Ovary (tissue), 7 donors: ENCODE measurements at regions not wholly inside any gene's neighbourhood (a gene's known extent, or its start where the extent isn't known, plus 50 kb on each side); places are given as distances from the start of the nearest gene placed in this dataset.

Source experiments
- DNase-seq, 5 donors: peaks; one replicate each; pipeline ENCODE4 v3.0.0-alpha.2; 2019 to 2020
- H3K27ac ChIP-seq, 2 donors: fragments of 200-600 bp; one replicate each; pipeline versions ENCODE4 v1.5.1 to v1.8.0; 2019 to 2022
- H3K27me3 ChIP-seq: fragments of 200-600 bp; one replicate; pipeline ENCODE4 v1.8.0; 2022
- H3K36me3 ChIP-seq: fragments of 200-600 bp; sonication (generic); one replicate; pipeline ENCODE4 v1.5.1; 2019
- H3K4me1 ChIP-seq: one replicate; pipeline ENCODE4 v1.8.1; 2013; ENCODE audit warnings: mild to moderate bottlenecking, moderate library complexity; ENCODE audit not compliant: insufficient read depth
- H3K4me3 ChIP-seq: fragments of 200-600 bp; sonication (generic); one replicate; pipeline ENCODE4 v1.5.1; 2017
- H3K9me3 ChIP-seq, 2 donors: fragments of 200-600 bp in 1 of 2; sonication (generic) in 1 of 2; one replicate each; pipeline versions ENCODE4 v1.5.1 to v1.8.1; 2013 to 2019; ENCODE audit warnings: mild to moderate bottlenecking in 1 of 2, moderate library complexity in 1 of 2
- EP300 ChIP-seq: sonication (generic); formaldehyde crosslinking; IDR thresholded peaks from one replicate; pipeline ENCODE4 v1.6.1; 2017; ENCODE audit warnings: antibody characterized with exemption
- POLR2A ChIP-seq: fragments of 450-650 bp; IDR thresholded peaks from one replicate; pipeline ENCODE4 v1.6.1; 2017; ENCODE audit warnings: antibody characterized with exemption, mild to moderate bottlenecking, moderate library complexity
- WGBS, 3 donors: extraction: QIAGEN DNeasy Blood & Tissue Kit in 1 of 3; methylation state at CpG; one replicate each; pipeline versions ENCODE4 v1.1.5 to v1.1.7; 2013 to 2017; 5-methylcytosine and 5-hydroxymethylcytosine counted together
- intact Hi-C, 4 donors: fragments of 100-400 bp; cut with DNase I; formaldehyde crosslinking; loops; one replicate each; pipeline versions ENCODE4 v1.11.0 to v1.15.1; 2022 to 2023
- TF ChIP-seq, protein P1 (sequence below), 3 donors: fragments of 450-650 bp in 2 of 3; fragments of 200-600 bp in 1 of 3; IDR thresholded peaks; one replicate each; pipeline versions ENCODE4 v1.5.1 to v1.8.0; 2016 to 2022; ENCODE audit warnings: antibody characterized with exemption in 3 of 3, mild to moderate bottlenecking in 1 of 3
- donor health status: DM: no; HTN: no; CAD: no; lungs with moderate emphysema.
- donor health status: DM: no; HTN: no; CAD: no.
- donor health status: Bipolar disorder and iron deficiency.
- donor health status: DM: no; HTN: no; CAD: no.
- donor health status: DM: yes; HTN: yes; CAD: no.

DNA sequence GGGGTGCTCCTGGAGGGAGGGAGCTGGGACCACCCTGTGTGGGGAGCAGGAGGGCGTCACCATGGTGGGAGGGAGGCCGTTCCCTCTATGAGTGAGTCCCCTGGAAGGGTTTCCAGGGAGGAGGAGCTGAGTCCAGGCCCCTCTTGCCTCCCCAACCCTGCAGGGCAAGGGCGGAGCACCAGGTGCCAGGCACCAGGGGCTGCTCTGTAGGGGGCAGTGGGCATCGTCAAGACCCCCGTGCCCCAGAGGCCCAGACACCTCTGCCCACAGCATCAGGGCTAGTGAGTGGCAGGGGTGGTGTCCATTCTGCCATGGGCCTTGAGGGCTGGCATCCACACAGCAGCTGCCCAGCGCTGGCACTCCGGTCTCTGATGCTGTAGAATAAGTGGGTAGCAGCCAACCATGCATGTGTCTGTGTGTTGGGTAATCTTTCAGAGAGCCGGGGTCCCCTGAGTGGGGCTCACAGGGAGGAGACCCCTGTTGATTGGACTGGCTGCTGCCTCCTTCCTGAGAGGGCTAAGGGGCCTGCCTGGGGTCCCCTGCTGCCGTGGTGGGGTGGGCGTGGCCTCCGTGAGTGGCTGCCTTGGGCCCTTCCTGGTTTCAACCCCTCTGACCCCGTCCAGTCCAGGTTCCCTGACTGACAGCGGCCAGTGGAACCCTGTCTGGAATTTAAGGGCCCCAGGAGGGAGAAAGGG is 72.7 kb upstream of the RNU6ATAC start:
- no peaks in the 10 kb centered on the region for H3K9me3 ChIP-seq
- 87 to 90% (median 88%) methylated on average over 12 to 13 of the region's 13 CpGs for WGBS, 3 donors
- H3K27me3 ChIP-seq = no peaks in the 10 kb centered on the region
- DNase-seq = no peak
- H3K4me3 ChIP-seq = no peak overlapping the region
- H3K27ac ChIP-seq = no peak overlapping the region
- TF ChIP-seq EP300 (no peak), POLR2A (no peak)
- TF ChIP-seq, protein P1, sequence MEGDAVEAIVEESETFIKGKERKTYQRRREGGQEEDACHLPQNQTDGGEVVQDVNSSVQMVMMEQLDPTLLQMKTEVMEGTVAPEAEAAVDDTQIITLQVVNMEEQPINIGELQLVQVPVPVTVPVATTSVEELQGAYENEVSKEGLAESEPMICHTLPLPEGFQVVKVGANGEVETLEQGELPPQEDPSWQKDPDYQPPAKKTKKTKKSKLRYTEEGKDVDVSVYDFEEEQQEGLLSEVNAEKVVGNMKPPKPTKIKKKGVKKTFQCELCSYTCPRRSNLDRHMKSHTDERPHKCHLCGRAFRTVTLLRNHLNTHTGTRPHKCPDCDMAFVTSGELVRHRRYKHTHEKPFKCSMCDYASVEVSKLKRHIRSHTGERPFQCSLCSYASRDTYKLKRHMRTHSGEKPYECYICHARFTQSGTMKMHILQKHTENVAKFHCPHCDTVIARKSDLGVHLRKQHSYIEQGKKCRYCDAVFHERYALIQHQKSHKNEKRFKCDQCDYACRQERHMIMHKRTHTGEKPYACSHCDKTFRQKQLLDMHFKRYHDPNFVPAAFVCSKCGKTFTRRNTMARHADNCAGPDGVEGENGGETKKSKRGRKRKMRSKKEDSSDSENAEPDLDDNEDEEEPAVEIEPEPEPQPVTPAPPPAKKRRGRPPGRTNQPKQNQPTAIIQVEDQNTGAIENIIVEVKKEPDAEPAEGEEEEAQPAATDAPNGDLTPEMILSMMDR (IDR thresholded peaks at IDR 0.05) = no peak
- intact Hi-C loops = loop anchor here in 1 of 4 donors (10.0 kb wide), 1 partner anchor 58 kb away; no protein-coding TSS in a partner anchor
- peaks cover 7% of the 10 kb centered on the region for H3K4me1 ChIP-seq
- no peaks in the 10 kb centered on the region for H3K36me3 ChIP-seq

DNA sequence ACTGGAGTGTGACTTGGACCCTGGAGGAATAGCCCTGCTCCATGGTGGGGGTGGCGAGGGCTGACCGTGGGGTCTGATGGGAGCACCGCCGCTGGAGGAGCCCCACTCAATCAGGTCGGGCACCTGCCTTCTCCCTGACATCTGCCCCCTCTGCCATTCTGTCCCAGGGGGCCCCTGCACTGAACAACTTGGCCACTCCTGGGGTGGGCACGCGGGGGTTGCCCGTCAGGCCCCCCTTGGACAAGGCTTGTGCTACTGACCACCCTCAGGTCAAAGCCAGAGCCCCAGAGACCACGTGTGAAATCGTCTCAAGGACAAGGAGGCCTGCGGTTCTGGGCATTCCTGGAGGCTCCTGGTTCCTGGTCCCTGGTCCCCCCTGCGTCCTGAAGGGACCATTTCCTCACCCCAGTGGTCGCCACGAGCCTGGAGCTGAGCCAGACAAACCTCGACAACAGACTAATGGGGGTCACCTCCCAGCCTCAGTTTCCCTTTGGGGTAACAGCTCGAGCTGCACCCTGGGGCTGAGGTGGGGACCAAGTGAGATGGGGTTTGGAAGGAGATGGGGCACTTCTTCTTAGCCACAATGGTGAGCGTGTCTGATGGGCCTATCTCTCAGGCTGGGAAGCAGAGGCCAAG is 73.4 kb upstream of the RNU6ATAC start:
- no peak overlapping the region for H3K27ac ChIP-seq
- H3K9me3 ChIP-seq = no peaks in the 10 kb centered on the region
- H3K36me3 ChIP-seq = no peaks in the 10 kb centered on the region
- no peak for TF ChIP-seq EP300
- TF ChIP-seq POLR2A = no peak
- TF ChIP-seq, protein P1 (IDR thresholded peaks at IDR 0.05) = no peak
- peak in 1 of 5 donors; percentile 24 for DNase-seq
- no peaks in the 10 kb centered on the region for H3K27me3 ChIP-seq
- intact Hi-C loops = loop anchor here in 1 of 4 donors (10.0 kb wide), 1 partner anchor 57 kb away; no protein-coding TSS in a partner anchor
- no peak overlapping the region for H3K4me3 ChIP-seq
- peaks cover 7% of the 10 kb centered on the region for H3K4me1 ChIP-seq
- 80 to 83% (median 81%) methylated on average over 17 of the region's 17 CpGs for WGBS, 3 donors

DNA sequence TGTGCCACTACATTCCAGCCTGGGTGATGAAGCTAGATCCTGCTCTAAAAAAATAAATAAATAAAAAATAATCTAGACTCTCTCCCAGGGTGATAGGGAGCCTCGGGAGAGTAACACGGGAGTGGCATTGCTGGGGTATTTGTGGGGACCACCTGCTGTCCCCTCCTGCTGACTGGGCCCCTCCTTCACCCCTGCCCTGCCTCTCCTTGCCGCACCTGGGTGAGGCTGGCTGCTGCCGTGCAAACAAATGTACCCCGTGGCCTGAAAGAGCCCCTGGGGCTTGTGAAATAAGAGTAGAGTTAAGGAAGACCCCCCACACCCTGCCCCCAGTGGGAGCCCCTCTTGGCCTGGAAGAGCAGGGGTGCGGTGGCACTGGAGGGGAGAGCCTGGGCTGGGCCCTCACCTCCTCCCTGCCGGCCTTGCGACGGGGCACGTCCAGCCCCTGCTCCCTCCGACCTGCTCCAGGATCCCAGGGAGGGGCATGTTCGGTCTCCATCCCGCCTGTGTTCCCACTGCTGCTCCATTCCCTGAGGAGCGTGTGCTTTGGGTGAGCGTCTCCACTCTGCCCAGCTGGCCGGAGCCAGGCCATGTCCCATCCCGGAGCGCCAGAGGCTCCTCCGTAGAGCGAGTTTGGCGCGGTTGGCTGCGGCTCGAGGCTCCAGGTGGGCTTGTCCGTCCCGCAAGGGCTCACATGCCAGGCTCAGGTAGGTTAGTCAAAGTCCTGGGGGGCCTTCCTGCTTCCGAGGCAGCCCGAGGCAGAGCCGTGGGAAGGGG is 75.0 kb upstream of the RNU6ATAC start:
- intact Hi-C loops = loop anchor here in 1 of 4 donors (10.0 kb wide), 1 partner anchor 55 kb away; no protein-coding TSS in a partner anchor
- H3K36me3 ChIP-seq = no peaks in the 10 kb centered on the region
- 89 to 93% (median 91%) methylated on average over 26 to 29 of the region's 29 CpGs for WGBS, 3 donors
- DNase-seq = peak in 1 of 5 donors; percentile 18
- no peaks in the 10 kb centered on the region for H3K9me3 ChIP-seq
- H3K27me3 ChIP-seq = no peaks in the 10 kb centered on the region
- no peak overlapping the region for H3K4me3 ChIP-seq
- no peak for TF ChIP-seq EP300
- TF ChIP-seq, protein P1 (IDR thresholded peaks at IDR 0.05) = no peak
- no peak for TF ChIP-seq POLR2A
- peaks cover 7% of the 10 kb centered on the region for H3K4me1 ChIP-seq
- no peak overlapping the region for H3K27ac ChIP-seq

DNA sequence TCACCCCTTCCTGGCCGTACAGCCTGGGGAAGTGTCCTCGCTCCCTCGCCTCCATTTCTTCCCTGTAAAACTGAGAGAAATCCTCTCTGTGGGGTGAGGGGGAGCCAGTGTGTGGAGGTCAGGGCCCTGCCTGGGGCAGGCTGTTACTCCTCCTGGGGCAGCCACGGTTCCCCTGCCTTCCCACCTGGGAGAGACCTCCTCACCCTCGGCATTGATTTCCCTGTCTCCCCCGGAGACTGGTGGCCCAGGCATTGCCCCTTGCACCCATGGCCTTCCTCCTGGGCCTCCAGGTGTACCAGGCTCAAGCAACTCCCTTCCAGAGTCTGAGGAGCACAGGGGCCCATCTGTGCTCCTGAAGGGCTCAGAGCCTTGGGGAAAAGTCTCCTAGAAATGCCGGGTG is 75.6 kb upstream of the RNU6ATAC start:
- intact Hi-C loops = loop anchor here in 1 of 4 donors (10.0 kb wide), 1 partner anchor 55 kb away; no protein-coding TSS in a partner anchor
- Histone ChIP-seq H3K9me3 (no peaks in the 10 kb centered on the region), H3K4me1 (peaks cover 7% of the 10 kb centered on the region), H3K27ac (no peak overlapping the region), H3K4me3 (no peak overlapping the region), H3K27me3 (no peaks in the 10 kb centered on the region), H3K36me3 (no peaks in the 10 kb centered on the region)
- no peak for DNase-seq
- WGBS, 3 donors = 51 to 62% (median 60%) methylated on average over 7 of the region's 7 CpGs
- TF ChIP-seq EP300 (no peak), POLR2A (no peak)
- TF ChIP-seq, protein P1 (IDR thresholded peaks at IDR 0.05) = no peak
